Vagina (tissue), 2 donors: ENCODE measurements at regions not wholly inside any gene's neighbourhood (a gene's known extent, or its start where the extent isn't known, plus 50 kb on each side); places are given as distances from the start of the nearest gene placed in this dataset.

Experiments used
- POLR2A ChIP-seq, 2 donors: fragments of 450-650 bp; IDR thresholded peaks; one replicate each; pipeline ENCODE4 v1.6.1; 2017; ENCODE audit warnings: antibody characterized with exemption in 2 of 2, mild to moderate bottlenecking in 2 of 2, moderate library complexity in 2 of 2
- POLR2AphosphoS5 ChIP-seq, 2 donors: sonication (generic); formaldehyde crosslinking; IDR thresholded peaks; one replicate each; pipeline ENCODE4 v1.9.0; 2017; ENCODE audit warnings: antibody characterized with exemption in 2 of 2, mild to moderate bottlenecking in 2 of 2, low read depth in 1 of 2; ENCODE audit not compliant: insufficient read depth in 1 of 2
- TF ChIP-seq, protein P1 (sequence below), 3 experiments: fragments of 450-650 bp in 2 of 3; fragments of 200-600 bp in 1 of 3; sonication (generic) in 1 of 3; IDR thresholded peaks; one replicate each; pipeline ENCODE4 v1.5.1; 2017 to 2019; ENCODE audit warnings: antibody characterized with exemption in 3 of 3, mild to moderate bottlenecking in 2 of 3, moderate library complexity in 2 of 3

- TF ChIP-seq, protein P1, sequence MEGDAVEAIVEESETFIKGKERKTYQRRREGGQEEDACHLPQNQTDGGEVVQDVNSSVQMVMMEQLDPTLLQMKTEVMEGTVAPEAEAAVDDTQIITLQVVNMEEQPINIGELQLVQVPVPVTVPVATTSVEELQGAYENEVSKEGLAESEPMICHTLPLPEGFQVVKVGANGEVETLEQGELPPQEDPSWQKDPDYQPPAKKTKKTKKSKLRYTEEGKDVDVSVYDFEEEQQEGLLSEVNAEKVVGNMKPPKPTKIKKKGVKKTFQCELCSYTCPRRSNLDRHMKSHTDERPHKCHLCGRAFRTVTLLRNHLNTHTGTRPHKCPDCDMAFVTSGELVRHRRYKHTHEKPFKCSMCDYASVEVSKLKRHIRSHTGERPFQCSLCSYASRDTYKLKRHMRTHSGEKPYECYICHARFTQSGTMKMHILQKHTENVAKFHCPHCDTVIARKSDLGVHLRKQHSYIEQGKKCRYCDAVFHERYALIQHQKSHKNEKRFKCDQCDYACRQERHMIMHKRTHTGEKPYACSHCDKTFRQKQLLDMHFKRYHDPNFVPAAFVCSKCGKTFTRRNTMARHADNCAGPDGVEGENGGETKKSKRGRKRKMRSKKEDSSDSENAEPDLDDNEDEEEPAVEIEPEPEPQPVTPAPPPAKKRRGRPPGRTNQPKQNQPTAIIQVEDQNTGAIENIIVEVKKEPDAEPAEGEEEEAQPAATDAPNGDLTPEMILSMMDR (IDR thresholded peaks at IDR 0.05): no peak
- no peak for TF ChIP-seq POLR2AphosphoS5 (IDR thresholded peaks at IDR 0.05; ENCODE audit: insufficient read depth in 1 of 2, low read depth in 1 of 2)
- no peak for TF ChIP-seq POLR2A (IDR thresholded peaks at IDR 0.05)
Observed at GRCh38 chr9:19720377-19720776, 68.5 kb downstream of the SLC24A2 start.
